22Rv1 (cell line): ENCODE measurements at regions not wholly inside any gene's neighbourhood (a gene's known extent, or its start where the extent isn't known, plus 50 kb on each side); places are given as distances from the start of the nearest gene placed in this dataset.

Experiments used
- ZFX ChIP-seq: fragments of 450-650 bp; IDR thresholded peaks from 2 replicates; pipeline ENCODE4 v1.6.1; 2017; ENCODE audit warnings: antibody characterized with exemption, borderline replicate concordance
- TF ChIP-seq, protein P1 (sequence below): fragments of 450-650 bp; IDR thresholded peaks from 2 replicates; pipeline ENCODE4 v1.5.1; 2017; ENCODE audit warnings: mild to moderate bottlenecking

DNA sequence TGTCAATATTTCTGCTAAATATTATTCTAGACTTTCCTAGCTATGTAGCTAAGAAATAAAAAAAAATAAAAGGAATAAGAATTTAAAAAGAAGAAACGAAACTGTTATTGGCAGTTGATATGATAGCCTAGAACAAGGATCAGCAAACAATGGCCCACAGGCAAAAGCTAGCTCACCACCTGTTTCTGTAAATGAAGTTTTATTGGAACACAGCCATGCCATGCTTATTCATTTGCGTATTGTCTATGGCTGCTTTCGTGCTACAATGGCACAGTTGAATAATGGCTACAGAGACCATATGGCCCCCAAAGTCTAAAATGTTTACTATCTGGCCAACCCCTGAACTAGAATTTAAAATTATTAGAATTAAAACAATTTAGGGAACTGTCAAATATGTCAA is 952.6 kb upstream of the MAP3K7 start:
- TF ChIP-seq, protein P1, sequence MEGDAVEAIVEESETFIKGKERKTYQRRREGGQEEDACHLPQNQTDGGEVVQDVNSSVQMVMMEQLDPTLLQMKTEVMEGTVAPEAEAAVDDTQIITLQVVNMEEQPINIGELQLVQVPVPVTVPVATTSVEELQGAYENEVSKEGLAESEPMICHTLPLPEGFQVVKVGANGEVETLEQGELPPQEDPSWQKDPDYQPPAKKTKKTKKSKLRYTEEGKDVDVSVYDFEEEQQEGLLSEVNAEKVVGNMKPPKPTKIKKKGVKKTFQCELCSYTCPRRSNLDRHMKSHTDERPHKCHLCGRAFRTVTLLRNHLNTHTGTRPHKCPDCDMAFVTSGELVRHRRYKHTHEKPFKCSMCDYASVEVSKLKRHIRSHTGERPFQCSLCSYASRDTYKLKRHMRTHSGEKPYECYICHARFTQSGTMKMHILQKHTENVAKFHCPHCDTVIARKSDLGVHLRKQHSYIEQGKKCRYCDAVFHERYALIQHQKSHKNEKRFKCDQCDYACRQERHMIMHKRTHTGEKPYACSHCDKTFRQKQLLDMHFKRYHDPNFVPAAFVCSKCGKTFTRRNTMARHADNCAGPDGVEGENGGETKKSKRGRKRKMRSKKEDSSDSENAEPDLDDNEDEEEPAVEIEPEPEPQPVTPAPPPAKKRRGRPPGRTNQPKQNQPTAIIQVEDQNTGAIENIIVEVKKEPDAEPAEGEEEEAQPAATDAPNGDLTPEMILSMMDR: no peak
- TF ChIP-seq ZFX: no peak
